GM12875 (cell line): ENCODE measurements at regions not wholly inside any gene's neighbourhood (a gene's known extent, or its start where the extent isn't known, plus 50 kb on each side); places are given as distances from the start of the nearest gene placed in this dataset.

Experiments
- H3K4me3 ChIP-seq: one replicate; pipeline ENCODE4 v1.5.1; 2011; ENCODE audit warnings: low read depth, low read length, control low read depth
- CTCF ChIP-seq: IDR thresholded peaks from 2 replicates; pipeline ENCODE4 v1.5.1; 2011; ENCODE audit warnings: low read depth, mild to moderate bottlenecking, control low read depth, inconsistent platforms, low read length, moderate library complexity, borderline replicate concordance; ENCODE audit not compliant: insufficient read depth

- H3K4me3 ChIP-seq = no peak overlapping the region
- TF ChIP-seq CTCF = no peak
These were observed 207.8 kb downstream of the CYP26B1 start for GRCh38 chr2:71939588-71940535.

GRCh38 chr2:71938659-71939587 is 208.7 kb downstream of the CYP26B1 start:
- TF ChIP-seq CTCF = no peak
- H3K4me3 ChIP-seq = no peak overlapping the region

- TF ChIP-seq CTCF = no peak
- H3K4me3 ChIP-seq = no peak overlapping the region
These were observed 209.6 kb downstream of the CYP26B1 start for GRCh38 chr2:71938108-71938507.

GRCh38 chr2:71937396-71937795 is 210.3 kb downstream of the CYP26B1 start:
- no peak overlapping the region for H3K4me3 ChIP-seq
- no peak for TF ChIP-seq CTCF

GRCh38 chr2:71936076-71937030 is 211.3 kb downstream of the CYP26B1 start:
- H3K4me3 ChIP-seq = no peak overlapping the region
- no peak for TF ChIP-seq CTCF

GRCh38 chr2:71935262-71935848 is 212.3 kb downstream of the CYP26B1 start:
- H3K4me3 ChIP-seq = no peak overlapping the region
- no peak for TF ChIP-seq CTCF
